Fibroblast of pulmonary artery (primary cell): ENCODE measurements at regions not wholly inside any gene's neighbourhood (a gene's known extent, or its start where the extent isn't known, plus 50 kb on each side); places are given as distances from the start of the nearest gene placed in this dataset.

Experiments
- DNase-seq: peaks from one replicate; pipeline ENCODE4 v3.0.0-alpha.2; 2010; ENCODE audit warnings: low read depth
- H3K4me3 ChIP-seq: replicated peaks from 2 replicates; pipeline ENCODE4 v1.5.1; 2011; ENCODE audit warnings: low read depth, mild to moderate bottlenecking, control low read depth, low read length, moderate library complexity
- TF ChIP-seq, protein P1 (sequence below): IDR thresholded peaks from 2 replicates; pipeline ENCODE4 v1.5.1; 2011; ENCODE audit warnings: mild to moderate bottlenecking, control low read depth, low read length, inconsistent platforms; ENCODE audit errors: missing control alignments

DNA sequence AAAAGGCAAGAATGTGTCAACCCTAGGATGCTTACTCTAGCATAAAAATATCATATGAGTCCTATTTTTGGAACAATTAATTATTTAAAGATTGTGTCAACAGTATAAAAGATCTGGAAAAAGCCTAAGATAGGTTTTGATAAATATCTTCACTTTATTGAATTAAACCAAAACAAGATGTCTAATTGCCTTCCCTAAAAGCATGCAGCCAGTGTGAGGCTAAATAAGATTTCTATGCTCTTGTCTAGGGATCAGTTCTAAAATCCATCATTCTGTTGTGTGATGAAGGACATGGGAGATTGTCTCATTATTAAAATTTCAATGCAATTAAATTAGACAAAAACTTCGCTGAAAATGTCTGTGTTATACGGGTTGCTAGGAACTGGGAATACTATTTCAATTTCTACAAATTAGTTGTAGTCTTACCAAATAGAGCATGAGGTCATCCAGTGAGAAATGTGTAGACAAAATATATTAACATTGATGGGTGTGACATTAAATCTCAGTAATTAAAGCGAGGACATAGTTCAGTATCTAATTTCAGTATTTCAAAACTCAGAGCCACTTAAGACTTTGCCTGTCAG is 535.6 kb upstream of the FSIP2 start:
- no peak overlapping the region for H3K4me3 ChIP-seq
- TF ChIP-seq, protein P1, sequence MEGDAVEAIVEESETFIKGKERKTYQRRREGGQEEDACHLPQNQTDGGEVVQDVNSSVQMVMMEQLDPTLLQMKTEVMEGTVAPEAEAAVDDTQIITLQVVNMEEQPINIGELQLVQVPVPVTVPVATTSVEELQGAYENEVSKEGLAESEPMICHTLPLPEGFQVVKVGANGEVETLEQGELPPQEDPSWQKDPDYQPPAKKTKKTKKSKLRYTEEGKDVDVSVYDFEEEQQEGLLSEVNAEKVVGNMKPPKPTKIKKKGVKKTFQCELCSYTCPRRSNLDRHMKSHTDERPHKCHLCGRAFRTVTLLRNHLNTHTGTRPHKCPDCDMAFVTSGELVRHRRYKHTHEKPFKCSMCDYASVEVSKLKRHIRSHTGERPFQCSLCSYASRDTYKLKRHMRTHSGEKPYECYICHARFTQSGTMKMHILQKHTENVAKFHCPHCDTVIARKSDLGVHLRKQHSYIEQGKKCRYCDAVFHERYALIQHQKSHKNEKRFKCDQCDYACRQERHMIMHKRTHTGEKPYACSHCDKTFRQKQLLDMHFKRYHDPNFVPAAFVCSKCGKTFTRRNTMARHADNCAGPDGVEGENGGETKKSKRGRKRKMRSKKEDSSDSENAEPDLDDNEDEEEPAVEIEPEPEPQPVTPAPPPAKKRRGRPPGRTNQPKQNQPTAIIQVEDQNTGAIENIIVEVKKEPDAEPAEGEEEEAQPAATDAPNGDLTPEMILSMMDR = no peak
- DNase-seq = no peak

DNA sequence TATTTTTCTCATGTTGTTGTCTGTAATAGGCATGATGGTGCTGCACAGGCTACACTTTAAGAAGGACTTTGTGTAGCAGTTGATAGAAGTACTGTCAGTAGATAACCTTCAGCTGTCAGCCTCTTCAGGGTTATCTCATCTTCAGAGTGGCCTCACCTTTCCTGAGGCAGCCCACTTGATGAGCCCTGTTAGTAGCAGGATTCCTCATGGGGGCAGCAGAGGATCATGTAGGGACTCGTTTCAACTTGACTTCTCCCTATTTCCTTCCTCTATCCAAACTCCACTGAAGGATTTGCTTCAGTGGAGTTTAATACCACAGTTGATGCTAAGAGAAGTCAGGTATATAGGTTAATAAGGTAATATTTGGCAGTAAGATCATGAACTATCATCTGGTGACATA is 530.3 kb upstream of the FSIP2 start:
- H3K4me3 ChIP-seq = no peak overlapping the region
- peak; percentile 1 for DNase-seq
- TF ChIP-seq, protein P1 = no peak

DNA sequence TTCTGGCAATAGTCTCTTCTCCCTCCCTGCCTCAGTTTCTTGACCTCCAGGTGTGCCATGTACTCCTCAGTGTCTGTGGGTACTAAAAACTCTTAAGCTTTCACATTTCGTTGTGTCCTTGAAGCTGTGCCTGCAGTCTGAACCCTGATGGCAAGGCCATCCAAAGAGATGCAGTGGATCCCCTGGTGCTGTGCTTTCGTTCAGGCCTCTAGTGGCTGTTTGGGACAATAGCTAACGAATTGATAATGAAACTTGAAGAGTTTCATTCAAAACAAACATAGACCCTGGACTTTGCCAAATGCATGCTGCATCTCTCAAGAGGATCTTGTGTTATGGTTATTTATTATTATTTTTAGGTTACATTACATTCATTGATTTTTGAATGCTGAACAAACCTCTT is 523.1 kb upstream of the FSIP2 start:
- H3K4me3 ChIP-seq = no peak overlapping the region
- TF ChIP-seq, protein P1 = no peak
- no peak for DNase-seq

DNA sequence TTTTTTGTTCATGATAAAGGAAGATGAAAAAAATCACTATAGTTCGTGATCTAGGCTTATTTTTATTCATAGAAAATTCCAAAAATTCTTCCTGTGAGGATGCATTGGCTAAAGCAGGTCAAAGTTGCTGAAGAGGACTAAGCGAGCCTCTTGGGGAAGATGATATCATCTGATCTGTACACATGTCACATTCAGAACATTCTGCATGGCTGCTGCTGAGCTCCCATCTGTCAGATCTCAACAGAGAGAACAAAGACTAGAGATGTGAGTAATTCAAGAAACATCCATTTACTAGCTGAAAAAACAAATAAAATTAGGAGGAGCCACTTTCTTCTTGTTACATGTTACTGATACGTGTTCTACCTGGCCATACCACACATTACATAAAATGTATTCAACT is 518.6 kb upstream of the FSIP2 start:
- H3K4me3 ChIP-seq = no peak overlapping the region
- TF ChIP-seq, protein P1 = no peak
- peak; percentile 1 for DNase-seq

DNA sequence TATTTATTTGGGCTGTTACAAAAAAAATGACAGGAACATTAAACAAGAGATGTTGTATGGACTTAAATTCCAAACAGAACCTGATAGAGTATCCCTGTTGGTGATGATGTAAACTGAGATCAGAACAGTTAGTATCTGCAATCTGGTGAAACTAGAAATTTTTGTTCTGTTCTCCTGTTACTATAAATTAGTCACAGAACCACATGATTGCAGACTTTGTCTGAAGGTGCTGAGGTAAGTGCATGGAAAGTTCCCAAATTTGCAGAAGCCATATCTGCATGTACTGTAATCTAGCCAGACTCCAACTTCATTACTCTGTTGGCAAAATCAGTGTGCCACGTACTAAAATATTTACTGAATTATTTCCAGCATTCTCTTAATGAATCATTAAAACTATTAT is 516.3 kb upstream of the FSIP2 start:
- no peak overlapping the region for H3K4me3 ChIP-seq
- DNase-seq = no peak
- TF ChIP-seq, protein P1 = no peak

DNA sequence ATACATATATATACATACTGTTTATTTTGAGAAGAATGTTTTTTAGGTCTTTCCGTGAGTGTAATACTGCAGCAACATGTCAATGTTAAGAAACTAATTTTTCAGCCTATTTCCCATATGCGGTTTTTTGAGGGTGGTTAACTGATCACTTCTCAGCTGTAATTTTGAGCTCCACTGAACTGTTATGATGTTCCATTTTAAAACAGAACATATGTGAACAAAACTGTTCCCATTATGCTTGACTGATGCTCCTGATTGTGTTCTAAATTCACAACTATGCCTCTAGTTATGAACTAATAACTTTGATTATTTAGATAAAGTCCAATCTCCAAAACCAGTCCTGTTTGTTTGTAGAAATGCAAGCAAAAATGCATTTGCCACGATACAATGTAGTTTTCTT is 511.2 kb upstream of the FSIP2 start:
- no peak for DNase-seq
- TF ChIP-seq, protein P1 = no peak
- no peak overlapping the region for H3K4me3 ChIP-seq

DNA sequence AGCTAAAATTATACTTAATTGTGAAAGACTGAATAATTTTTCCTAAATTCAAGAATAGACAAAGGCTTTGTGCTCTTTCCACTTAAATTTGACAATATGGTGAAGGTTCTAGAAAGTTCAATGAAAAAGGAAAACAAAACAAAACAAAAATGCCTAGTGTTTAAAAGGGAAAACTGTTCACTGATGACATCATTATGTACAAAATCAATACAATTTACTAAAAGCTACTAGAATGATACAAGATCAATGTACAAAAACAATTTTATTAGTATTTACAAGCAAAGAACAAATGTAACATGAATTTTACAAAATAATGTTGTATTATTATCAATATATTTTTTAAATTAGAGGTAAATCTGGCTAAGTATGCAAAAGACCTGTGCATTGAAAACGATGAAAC is 499.1 kb upstream of the FSIP2 start:
- TF ChIP-seq, protein P1 = no peak
- no peak overlapping the region for H3K4me3 ChIP-seq

More for the DNA sequence above, 499.1 kb upstream of the FSIP2 start:
- DNase-seq = no peak
